ENCODE measurements at regions not wholly inside any gene's neighbourhood (a gene's known extent, or its start where the extent isn't known, plus 50 kb on each side); places are given as distances from the start of the nearest gene placed in this dataset.
A peak's percentile ranks its signal among the peaks of the same experiment; 100 is the strongest.

GRCh38 chr18:41331661-41332060 is 623.4 kb upstream of the PIK3C3 start:
- no peak for DNase-seq

GRCh38 chr18:41326311-41326710 is 628.7 kb upstream of the PIK3C3 start:
- no peak for DNase-seq

DNA sequence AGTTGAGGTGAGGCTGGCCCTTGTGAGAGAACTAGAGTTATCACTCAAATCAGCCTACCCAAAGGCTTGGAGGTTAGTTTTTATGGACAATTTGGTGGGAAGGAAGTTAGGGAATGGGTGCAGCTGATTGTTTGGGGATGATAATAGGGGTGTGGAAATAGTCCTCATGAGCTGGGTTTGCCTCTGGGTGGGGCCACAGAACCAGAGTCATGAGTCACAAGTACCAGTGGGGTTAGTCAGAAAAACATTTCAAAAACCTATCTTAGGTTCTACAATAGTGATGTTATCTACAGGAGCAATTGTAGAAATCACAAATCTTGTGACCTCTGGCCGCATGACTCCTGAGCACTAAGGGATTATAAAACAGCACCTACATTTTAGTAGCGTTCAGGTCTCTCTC is 630.1 kb upstream of the PIK3C3 start:
- no peak for DNase-seq

- DNase-seq, result peak; percentile 8
Observed at GRCh38 chr18:41324020-41324791, 630.8 kb upstream of the PIK3C3 start.

DNA sequence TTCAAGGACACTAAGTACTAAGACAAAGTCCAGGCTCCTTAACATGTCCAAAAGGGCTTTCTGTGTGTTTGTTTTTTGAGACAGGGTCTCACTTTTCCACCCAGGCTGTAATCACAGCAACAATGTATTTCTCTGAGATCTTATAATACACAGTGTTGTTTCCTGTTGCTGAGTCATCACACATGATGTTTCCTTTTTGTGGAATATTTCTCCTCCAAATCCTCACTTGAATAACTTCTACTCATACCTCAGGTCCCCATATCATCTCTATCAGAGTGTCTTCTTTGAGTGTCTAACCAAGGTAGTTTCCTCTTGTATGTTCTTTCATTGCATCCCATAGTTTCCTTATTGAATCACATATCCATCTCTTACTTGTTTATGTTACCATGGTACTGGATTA is 632.0 kb upstream of the PIK3C3 start:
- no peak for DNase-seq

GRCh38 chr18:41320100-41320499 is 634.9 kb upstream of the PIK3C3 start:
- no peak for DNase-seq

GRCh38 chr18:41315134-41315533 is 639.9 kb upstream of the PIK3C3 start:
- no peak for DNase-seq

DNA sequence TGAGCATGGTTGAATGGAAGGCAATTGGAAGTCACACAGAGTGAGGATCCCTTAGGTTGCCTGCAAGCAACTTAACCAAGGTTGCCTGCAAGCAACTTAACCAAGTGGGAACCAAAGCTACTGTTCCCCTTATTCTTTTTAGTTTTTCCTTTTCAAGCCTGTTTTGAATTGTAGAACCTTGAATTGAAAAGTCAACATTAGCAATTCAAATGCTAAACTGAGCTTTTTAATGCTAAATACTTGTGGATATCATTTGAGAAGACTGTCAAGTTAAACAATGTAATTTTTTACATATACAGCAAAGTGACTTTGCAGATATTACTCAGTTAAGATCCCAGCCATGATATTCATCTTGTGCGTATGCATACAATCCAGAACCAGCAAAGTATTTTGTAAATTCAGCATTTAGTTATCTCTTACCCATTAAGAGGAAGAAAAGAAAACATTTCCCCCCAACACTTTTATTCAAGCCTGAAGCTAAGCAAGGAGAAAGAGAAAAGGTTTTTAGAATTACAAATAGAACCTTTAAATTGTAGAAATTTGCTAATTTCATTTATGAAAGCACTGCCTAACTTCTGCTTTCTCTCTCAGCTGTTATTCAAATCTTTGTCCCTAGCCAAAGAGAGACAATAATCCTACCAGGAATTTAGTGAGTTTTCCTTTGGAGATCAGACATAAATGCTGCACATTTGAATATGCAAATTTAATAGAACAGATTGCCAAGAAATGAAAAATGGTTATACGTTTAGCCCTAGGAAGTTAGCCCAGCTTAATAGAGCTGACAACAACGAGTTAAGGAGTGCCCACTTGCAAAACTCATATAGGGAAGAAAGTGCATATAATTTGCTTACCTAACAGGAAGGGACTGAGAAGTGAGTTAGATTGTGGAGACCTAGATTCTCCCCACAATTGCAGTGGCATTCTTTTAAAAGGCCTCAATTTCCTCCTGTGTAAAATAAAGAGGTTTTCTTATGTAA is 643.2 kb upstream of the PIK3C3 start:
- DNase-seq, result no peak

DNA sequence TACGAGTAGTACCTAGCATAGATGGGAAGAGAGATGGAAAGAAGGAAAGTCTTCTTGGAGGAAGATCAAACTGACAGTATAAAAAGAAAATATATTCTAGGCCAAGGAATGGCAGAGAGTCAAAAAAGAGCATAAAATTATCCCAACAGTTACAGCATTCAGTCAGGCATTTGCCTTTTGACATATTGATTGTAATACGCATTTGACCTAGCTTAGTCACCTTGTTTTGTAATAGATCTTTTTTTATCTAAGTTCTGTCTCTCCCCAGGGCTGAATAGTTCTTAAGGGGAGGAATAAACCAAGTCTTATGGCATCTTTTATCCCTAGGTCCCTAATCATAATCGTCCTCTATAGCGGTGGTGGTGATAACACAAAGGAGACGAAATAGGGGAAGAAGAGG is 657.3 kb upstream of the PIK3C3 start:
- no peak for DNase-seq

DNA sequence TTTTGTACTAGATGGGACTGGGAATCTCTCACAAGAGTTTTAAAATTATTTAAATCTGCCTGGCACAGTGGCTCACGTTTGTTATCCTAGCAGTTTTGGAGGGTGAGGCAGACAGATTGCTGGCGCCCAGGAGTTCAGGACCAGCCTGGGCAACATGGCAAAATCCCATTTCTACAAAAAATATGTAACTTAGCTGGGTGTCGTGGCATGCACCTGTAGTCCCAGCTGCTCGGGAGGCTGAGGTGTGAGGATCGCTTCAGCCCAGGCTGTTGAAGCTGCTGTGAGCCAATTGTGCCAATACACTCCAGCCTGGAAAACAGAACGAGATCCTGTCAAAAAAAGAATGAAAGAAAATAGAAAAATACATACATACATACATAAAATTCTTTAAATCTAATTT is 685.7 kb upstream of the PIK3C3 start:
- DNase-seq, result no peak

GRCh38 chr18:41268271-41268670 is 686.8 kb upstream of the PIK3C3 start:
- no peak for DNase-seq

GRCh38 chr18:41266616-41267015 is 688.4 kb upstream of the PIK3C3 start:
- no peak for DNase-seq

DNA sequence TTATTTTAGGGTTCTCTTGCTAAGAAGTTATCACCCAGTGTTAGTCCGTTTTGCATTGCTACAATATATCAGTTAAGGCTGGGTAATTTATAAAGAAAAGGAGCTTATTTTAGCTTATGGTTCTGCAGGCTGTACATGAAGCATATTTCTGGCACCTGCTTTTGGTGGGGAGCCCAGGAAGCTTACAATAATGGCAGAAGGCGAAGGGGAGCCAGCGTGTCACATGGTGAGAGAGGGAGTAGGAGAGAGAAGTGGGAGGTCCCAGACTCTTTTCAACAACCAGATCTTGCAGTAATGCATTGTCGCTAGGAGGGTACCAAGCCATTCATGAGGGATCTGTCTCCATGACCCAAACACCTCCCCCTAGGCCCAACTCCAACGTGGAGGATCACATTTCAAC is 688.8 kb upstream of the PIK3C3 start:
- no peak for DNase-seq

DNA sequence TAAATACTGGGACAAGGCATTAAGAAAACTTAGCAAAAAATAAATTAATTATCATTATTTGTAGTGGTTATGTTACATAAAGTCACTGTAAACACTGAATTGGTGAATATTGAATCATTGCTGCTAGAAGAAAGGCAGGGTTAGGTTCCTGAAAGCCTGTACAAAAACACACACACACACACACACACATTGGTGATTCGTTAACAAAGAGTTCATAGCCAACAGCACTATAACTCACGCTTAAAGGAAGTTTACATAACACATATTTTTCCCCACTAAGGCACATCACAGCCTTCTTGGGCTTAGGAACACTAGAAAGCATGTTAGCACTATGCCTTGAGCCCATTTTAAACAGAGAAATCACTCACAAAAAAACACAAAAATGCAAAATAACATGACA is 690.0 kb upstream of the PIK3C3 start:
- no peak for DNase-seq

- no peak for DNase-seq
Observed at GRCh38 chr18:41263956-41264355, 691.1 kb upstream of the PIK3C3 start.

DNA sequence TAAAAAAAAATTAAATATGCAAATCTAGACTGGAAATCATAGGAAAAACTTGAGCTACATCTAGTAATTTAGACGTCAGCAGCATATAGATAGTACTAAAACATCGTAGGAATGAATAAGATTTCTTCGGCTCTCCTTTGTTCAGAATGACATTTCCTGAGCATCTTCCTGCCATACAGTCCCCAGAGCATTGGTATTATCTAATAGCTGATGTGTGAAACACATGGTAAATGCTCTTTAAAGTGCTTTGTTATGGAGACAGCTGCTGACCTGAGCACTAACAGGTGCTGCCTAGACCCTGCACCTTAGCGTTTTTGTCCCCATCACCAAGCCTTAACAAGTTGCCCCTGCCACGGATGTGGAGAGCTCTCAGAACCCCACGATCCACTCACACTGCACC is 692.3 kb upstream of the PIK3C3 start:
- DNase-seq, result no peak

GRCh38 chr18:41244591-41245037 is 710.4 kb upstream of the PIK3C3 start:
- DNase-seq, result no peak

DNA sequence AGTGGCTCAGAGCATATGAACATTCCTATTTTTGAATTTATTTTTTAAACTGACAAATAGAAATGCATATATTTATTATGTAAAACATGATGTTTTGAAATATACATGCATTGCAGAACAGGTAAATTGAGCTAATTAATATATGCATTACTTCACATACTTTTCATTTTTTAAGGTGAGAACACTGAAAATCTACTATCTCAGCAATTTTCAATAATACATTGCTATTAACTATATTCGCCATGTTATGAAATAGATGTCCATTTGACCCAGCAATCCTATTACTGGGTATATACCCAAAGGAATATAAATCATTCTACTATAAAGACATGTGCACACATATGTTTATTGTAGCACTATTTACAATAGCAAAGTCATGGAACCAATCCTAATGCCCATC is 717.7 kb upstream of the PIK3C3 start:
- no peak for DNase-seq

DNA sequence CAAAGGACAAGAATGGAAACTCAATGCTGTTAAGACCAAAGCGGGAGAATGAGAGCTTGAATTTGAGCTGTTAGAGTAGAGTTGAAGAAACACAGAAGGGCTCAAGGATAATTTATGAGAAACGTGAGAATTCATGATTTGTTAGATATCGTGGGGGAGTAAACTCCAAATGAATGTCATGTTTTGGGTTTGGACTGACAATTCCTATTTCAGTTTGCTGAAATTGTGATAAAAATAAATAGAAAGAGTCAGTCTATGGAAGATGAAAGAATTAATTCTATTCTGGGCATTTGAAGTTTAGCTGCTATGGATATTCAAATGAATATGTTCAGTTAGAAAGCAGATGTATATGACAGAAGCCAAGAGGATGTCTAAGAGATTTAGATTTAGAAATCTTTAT is 723.4 kb upstream of the PIK3C3 start:
- no peak for DNase-seq

DNA sequence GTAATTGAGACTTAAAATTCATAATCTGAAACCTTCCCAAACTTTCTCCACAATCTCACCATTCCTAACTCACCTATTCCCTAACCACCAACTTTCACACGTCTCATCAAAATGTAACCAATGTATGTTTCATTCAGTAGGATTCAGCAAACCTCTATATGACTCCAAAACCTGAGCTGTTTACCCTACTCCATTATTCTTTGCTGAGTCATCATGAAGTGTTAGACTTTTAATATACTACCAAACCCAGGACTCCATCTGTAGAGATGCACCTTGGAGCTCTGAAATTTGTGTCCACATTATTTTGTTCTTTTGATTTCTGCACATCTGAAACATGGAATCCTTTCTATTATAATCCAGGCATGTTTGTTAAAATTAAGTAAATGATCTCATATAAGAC is 727.0 kb upstream of the PIK3C3 start:
- no peak for DNase-seq

GRCh38 chr18:41226911-41227310 is 728.1 kb upstream of the PIK3C3 start:
- no peak for DNase-seq

- no peak for DNase-seq
Observed at GRCh38 chr18:41226186-41226585, 728.8 kb upstream of the PIK3C3 start.

- no peak for DNase-seq
Observed at GRCh38 chr18:41216341-41217003, 738.6 kb upstream of the PIK3C3 start.

Measured in T1000 (cell line).